ENCODE measurements at regions not wholly inside any gene's neighbourhood (a gene's known extent, or its start where the extent isn't known, plus 50 kb on each side); places are given as distances from the start of the nearest gene placed in this dataset.

DNA sequence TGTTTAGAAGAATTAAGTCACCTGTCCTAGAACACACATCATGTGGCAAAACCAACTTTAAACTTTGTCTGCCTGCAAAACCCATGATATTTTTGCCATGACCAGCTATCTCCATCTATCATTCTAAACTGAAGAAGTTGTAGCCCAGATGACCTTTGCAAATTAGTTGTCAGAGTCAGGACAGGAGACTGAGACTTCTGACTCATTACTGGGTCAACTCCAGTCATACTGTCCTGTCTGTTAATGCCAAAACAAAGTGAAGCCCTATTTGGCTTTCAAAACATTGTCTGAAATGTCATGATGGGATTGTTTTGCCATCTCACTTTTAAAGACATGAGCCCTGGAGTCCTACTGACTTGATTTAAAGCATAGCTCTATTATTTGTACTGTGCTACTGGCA lies 365.7 kb upstream of the CPEB2 start:
- no peak for DNase-seq (ENCODE audit: low read depth)

DNA sequence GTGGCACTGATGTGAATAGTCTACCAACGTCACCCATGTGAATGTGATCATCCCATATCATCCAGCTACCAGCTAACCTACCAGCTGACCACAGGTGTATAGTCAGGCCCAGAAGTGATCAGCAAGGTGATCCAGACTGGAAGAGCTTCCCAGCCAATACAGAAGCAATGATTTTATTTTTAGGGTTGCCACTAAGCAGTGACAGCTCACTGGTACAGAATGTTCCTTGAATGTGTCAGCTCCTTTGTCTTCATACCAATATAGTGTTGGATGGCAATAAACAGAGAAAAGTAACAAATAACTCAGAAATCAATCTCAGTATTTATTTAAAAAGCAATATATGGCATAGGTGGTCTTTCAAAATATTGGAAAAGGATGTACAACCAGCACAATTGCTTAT lies 361.8 kb upstream of the CPEB2 start:
- DNase-seq (ENCODE audit: low read depth): no peak

DNA sequence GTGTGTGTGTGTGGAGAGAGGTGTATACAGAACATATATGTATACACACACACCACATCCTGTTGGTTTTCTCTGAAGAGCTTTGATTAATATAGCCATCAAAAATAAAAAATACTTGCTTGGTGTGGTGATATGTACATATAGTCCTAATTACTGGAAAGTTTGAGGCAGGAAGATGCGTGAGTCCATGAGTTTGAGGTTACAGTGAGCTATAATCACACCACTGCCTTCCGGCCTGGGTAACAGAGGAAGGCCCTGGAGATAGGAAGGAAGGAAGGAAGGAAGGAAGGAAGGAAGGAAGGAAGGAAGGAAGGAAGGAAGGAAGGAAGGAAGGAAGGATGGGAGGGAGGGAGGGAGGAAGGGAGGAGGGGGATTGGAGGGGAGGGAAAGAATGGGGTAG lies 360.4 kb upstream of the CPEB2 start:
- no peak for DNase-seq (ENCODE audit: low read depth)

DNA sequence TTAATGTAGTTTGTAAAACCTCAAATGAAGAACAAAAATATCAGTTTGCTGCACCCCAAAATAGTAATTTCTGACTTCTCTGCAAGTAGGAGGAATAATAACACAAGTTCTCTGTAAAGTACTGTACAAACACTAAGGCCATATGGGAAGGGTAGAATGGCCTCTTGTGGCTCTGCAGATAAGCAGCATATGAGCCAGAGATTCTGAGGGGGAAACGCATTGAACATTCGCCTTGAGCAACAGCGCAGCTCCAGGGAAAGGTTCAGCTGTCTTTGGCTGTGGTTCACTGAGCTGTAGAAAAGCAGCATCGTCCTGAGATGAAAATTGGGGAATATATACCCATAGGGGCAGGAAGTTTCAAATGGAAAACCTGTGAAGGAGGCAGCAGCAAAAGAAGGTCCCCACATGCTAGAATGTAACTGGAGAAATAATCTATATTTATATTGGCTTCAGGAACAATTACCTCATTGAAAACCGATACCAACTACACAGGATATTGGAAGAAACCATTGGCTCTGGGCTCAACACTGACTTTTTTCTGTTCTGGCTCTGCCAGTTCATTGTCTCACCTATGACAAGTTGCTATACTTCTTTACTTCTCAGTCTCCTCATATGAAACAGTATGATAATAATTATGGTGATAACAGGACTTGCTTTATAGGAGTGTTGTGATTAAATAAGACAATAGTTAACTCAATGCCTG lies 357.6 kb upstream of the CPEB2 start:
- no peak for DNase-seq (ENCODE audit: low read depth)

DNA sequence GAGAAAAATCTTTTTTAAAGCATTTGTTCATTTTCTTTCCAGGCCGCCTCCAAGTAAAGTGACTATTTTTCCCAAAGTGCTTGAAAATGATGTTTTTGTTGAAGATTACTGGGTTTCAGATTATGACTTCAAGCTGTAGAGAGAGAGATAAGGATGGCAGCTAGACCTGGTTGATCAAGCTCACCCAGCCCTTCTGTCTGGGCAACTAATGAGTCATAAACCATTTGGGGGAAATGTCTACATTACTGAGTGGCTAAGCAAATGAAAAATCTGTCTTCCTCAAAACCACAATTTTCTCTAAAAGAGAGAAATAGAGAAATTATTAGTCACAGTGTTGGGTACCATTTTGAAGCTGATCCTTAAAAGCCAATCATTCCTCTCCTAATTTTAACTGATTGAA lies 355.4 kb upstream of the CPEB2 start:
- DNase-seq (ENCODE audit: low read depth): no peak

DNA sequence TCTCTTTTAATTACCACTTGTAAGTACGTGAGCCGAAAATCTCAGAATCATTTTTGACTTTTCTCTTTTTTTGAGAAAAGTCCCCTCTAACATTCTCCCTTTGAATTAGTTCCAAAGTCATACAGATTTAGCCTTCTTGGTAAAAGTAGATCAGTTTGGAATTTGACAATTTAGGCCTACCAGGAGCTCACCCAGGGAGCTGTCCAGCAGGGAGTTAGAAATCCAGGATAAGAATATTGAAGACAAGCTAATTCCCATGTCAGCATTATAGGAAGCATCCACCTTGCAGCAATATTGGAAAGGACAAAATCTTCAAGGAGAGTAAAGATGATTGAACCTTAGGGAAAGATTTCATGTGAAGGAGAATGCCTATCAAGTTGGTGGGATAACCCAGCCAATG lies 352.2 kb upstream of the CPEB2 start:
- no peak for DNase-seq (ENCODE audit: low read depth)

DNA sequence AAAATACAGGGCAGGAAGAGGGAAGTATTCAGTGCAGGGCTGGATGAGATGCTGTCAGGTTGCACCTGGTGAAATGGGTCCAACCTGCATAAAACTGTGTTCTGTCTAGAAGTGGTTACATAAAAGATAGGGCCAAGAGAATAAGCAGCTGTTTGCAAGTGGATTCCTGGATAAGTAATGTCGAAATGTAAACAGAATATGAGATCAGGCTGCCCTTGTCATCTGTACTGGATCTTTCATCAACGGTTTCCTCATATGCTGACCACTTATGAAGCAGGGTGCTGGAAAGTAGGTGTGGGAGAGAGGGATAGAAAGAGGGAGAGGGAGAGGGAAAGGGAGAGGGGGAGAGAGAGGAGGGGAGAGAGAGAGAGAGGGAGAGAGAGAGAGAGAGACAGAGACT lies 349.8 kb upstream of the CPEB2 start:
- no peak for DNase-seq (ENCODE audit: low read depth)

DNA sequence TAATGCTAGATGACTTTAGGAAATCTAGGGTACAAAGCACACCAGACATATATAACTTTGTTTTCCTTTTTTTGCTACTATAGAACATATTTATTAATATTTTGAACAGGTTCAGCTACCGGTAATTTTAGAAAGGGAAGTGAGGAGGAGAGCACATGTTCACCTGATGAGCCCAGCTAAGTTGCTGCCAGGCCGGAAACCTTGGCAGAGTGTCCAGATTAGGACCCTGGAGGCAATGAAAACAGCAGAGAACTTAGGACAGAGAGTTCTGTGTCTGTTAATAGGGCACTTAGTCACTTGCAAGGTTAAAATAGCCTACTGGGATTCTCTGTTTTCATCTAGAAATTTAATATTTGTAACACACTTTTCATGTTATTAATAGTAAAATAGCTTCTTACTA lies 348.9 kb upstream of the CPEB2 start:
- DNase-seq (ENCODE audit: low read depth): no peak

DNA sequence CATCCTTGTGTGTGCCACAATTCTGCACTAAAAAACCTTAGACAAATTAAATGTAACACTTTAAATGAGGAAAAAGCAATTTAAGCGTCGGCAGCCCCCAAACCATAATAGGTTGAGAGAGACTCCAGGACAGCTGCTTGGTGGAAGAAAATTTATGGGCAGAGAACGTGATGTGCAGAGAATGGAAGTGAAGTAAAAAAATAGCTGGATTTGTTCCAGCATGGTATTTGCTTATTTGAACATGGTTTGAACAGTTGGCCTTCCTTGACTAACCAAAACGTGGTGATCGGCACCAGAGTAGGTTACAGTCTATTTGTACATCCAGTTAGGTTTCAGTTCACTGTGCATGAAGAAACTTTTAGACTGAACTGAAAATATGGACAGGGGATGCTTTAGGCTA lies 343.0 kb upstream of the CPEB2 start:
- no peak for DNase-seq (ENCODE audit: low read depth)

DNA sequence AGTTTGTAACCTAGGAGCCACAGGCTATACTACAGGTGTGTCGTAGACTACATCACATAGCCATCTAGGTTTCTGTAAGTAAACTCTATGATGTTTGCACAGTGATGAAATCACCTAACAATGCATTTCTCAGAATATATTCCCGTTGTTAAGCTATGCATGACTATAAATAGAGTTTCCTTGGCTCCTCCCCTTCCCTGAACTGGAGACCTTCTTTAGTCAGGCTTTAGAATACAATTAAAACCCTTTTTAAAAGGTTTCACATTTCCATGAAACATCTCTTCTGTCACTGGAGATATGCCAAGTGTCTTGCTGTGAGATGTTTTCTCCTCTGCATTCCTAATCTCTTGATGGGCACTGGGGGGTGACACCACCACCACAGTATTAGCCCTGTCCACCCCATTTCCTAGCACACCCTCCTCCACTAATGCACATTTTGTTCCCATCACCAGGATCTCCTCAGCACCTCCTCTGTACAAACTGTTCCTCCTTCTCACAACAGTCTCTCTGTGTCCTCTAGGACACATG lies 334.6 kb upstream of the CPEB2 start:
- DNase-seq (ENCODE audit: low read depth): no peak

DNA sequence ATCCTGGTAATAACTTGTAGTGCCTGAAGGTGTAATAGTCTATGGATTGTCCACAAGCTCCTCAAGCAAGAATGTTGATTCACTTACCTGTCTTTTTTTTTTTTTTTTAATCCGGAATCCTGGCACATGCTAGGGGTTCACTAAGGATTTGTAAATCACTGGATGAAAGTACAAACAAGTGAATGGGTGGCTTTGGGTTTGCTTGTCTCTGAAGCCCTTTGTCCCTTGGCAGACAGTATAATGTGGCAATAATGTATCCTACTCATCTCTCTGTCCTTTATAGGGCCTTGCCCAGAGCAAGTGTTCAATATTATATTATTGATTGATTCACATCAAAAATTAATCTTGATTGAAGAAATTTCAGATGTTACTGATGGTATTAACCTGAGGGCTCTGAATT lies 334.0 kb upstream of the CPEB2 start:
- no peak for DNase-seq (ENCODE audit: low read depth)

DNA sequence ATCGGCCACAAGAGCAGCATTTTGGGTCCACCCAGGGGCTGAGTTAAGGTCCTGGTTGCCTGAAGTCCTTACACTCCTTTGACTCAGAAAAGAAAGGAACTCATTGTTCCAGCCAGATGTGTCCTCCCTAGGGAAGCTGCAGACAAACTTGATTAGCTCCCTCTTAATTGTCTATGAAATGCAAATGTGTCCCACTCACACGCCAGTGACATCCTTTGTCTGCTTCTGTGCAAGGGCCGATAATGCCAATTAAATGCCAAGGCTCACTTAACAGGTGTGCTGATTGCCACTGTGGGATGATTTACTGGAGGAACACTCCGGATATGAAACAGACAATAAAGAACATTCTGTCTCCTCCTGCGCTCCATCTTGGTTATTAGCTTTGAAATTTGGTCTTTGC lies 332.9 kb upstream of the CPEB2 start:
- DNase-seq (ENCODE audit: low read depth): no peak

DNA sequence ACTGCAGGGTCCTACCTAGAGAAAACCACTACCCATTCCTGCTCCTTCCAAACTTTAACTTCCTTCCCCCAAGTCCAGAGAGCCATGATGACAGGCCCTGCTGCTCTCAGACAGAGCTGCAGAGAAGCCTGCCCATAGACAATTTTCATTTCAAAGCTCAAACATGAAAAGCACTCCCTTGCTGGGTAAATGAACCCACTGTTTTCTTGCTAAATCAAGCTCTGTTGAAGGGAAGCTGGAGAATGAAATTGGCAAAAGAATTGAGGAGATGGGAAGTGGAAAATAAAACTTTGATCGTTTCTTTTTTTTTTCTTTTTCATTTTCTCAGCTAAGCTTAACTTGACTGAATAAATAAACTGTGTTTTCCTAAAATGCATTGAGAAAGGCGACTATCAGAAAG lies 331.1 kb upstream of the CPEB2 start:
- DNase-seq (ENCODE audit: low read depth): no peak

DNA sequence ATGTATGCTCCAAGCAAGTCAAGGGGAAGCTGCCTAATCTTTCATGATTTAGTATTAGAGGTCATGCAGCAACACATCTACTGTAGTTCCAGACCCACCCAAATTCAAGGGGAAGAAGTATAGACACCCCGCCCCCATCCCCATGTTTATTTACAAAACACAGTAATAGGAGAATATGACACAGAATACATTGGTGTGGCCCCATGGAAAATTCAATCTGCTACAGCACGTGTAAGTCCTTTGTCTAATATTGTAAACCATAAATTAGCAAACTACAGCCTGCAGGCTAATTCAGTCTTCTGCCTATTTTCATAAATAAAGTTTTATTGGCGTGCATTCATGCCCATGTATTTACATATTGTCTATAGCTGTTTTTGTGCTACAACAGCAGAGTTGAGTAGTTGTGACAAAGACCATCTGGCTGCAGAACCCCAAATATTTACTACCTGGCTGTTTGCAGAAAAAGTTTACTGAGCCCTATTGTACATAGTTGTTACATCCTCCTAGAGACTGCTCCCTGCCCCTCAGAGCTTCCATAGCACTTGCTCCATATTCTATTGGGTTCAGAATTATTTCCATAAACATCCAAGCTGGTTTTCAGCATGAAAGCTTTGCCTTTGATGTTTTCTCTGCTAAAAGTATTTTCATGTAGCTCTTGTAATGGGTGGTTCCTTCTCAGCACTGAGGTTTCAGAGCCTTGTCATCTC lies 326.8 kb upstream of the CPEB2 start:
- no peak for DNase-seq (ENCODE audit: low read depth)

DNA sequence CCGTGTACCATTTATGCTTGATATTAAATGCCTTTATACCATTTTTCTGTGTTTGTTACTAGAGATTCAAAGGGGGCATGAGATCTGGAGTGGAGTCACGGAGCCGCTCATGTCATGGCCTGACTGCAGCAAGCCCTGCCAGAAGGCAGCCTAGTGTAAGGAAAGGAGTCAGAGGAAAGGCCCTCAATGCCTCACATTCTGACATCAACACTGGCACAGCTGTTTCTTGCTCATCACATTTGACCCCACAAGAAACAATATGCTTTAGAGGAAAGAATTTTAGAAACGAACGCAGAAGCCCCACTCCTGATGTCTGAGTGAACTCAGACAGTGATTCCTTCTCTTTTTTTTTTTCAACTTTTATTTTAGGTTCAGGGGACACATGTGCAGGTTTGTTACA lies 322.4 kb upstream of the CPEB2 start:
- DNase-seq (ENCODE audit: low read depth): no peak

DNA sequence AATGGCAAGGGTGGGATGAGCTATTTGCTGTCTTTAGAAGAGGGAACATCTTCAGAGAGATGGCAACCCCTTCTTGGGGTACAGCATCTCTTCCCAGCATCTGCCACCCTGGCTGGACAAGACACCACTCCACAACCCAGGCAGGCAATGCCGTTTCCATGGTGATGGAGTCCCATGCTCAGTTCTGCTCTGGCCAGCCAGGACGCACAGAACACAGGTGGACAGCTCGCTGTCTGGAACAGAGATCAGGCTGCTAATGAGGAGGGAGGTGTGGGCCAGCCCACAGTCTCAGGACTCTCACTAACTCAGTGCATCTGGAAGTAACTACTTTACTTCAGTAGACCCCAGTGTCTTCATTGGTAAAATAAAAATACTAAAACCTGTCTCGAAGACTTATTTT lies 321.0 kb upstream of the CPEB2 start:
- DNase-seq (ENCODE audit: low read depth): no peak

DNA sequence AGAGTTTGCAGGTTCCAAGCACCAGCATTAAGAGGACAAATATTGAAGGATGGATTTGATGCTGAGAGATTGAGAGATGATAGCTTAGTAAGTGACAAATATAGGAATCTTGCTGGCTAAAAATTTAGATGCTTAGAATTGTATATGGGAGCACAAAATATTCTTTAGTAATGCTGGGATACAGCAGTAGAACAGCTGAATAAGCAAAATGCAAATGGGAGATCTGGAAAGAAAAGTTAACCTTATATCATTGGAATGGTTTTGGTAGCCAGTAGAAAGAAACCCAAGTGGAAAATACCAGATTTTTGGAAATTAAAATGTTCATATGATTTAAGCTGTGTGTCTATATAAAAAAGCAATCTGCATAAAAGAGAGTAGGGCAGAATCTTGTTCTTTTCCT lies 308.6 kb upstream of the CPEB2 start:
- DNase-seq (ENCODE audit: low read depth): no peak

DNA sequence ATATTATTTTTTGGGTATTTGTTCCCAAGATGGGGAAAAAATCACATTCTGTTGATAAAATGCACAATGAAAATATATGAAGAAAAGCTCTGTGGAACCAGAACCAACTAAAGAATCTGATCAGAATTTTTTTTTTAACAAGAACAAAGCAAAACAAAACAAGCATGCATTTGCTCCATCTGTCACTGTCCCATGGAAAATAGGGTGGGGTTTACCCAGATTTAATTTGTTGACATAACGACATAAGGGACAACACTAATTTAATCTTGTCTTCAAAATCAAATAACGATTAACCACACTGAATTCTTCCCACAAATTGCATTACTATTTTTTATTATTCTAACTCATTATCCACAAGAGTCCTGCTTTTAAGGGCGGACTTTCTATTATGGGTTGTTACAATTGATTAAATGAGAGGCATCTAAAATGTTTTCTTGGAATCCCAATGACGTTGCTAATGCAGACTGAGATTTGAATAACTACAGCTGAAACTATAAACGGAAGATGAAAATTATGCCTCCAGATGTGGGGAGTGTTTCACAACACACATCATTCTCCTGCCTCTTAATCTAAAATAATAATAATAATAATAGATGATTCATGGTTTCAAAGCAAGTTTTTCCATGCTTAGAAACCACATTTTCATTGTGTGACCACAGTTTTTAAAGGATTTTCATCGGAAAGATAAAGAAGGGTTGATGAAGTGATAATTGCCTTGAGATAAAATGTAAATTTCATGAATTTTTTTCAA lies 307.0 kb upstream of the CPEB2 start:
- no peak for DNase-seq (ENCODE audit: low read depth)

DNA sequence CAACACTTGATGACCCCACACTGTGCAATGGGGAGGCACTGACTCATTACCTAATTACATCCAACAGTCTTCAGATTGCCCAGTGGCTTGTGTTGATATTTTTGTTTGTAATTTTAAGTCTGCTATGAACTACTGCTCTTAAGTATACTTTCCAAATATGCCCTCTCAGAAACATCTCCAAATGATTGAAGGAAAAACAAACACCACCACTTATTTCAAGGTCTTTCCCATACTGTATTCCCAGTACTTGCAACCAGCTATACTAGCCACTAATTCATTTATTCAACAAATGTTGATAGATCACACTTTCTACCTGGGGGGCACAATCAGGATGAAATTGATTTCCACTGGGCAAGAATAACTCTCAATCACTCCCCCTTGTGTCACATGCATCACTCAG lies 302.2 kb upstream of the CPEB2 start:
- no peak for DNase-seq (ENCODE audit: low read depth)

DNA sequence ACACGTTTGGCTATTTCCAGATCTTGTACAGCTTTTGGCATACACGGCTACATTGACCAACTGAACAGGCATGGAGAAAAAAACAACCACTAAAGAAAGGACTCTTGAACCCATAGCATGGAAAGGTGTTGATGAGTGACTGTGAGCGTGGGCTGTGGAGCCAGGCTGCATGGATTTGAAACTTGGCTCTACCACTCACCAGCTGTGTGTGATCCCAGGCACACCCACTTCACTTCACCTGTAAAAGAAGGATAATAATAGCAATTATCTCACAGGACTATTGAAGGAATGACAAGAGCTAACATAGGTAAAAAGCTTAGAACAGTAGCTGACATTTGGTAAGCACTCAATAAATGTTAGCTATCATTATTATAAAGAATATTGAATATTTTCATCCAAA lies 301.7 kb upstream of the CPEB2 start:
- DNase-seq (ENCODE audit: low read depth): no peak

DNA sequence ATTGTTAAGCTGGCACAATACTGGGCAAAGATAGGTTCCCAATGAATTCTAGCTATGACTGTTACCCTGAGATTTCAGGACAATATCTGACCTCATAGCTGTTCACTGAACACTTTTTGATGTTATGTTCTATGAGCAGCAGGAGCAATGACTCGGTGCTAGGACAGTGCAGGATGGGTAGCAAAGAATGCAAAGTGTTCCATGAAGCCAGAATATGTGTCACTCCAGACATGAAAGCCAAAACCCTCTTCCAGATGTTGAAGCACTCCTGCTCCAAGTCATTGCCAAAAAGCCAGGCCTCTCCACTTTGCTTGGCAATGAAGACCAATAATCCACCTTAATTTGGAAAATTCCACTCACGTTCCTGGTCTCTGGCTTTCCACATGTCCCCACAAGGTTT lies 300.9 kb upstream of the CPEB2 start:
- DNase-seq (ENCODE audit: low read depth): no peak

DNA sequence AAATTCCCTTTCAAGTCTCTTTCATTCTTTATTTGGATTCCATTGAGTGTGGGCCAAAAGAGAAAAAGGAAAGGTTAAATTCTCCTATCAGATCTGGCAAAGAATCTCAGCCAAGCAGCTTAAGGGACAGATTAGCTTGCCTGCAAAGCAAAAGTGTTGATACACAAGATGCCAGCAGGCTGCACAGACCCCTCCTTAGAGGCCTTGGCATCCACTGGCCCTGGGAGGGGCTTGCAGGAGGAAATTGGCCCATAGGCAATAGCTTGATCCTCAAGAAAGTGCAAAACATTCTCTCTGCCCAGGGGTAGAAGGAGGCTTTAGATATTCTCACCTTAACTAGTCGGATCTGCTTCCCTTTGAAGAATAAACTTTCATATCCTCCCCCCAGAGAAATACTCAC lies 300.4 kb upstream of the CPEB2 start:
- no peak for DNase-seq (ENCODE audit: low read depth)

DNA sequence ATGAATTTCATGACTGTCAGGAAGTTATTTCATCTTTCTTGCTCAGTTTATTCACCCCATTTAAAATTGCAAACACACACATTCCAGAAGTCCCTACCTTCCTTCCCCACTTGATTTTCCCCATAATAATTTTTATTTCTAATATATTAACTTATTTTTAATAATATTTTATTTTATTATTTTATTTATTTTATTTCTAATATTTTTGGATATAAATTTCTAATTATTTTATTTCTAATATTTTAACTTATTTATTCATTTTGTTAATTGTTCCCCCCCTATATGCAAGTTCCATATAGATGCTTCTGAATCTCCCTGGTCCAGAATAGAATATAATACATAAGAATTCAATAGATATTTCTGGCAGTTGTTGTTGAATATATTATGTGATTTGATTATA lies 293.7 kb upstream of the CPEB2 start:
- DNase-seq (ENCODE audit: low read depth): no peak
